ENCODE measurements at regions not wholly inside any gene's neighbourhood (a gene's known extent, or its start where the extent isn't known, plus 50 kb on each side); places are given as distances from the start of the nearest gene placed in this dataset.

DNA sequence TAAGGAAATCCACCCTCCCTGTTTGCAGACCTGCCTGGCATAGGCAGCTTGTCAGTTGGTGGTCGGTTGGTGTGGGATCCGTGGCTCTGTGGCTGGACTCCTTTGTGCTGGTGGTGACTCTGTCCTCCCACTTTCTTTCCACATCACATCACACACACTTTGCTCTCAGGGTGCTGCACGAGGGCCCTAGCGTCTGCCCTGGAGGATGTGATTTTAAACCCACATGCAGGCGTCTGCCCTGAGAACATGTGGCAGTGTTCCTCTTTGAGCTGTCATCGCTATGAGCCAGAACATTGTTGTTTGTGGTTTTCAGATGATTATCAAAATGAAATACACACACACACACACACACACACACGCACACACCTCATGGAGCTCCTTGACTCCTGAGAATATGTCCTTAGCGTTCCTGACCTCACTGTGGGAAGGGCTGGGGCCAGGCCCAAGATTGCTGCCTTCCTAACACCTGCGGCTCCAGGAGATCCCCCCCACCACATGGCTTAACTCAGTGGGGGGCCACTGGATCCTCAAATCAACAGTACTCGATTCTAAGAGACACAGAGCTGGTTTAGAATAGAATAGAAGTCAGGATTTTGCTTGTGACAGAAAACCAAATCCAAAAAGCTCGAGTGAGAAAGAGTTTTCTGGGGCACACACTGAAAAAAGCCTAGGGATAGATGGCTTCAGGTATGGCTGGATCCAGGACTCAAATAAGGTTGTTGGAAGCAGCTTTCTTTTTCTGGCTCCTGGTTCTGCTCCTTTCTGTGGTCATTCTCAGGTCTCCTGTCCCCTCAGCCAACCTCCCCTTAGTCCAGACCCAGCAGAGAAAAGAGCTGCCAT, 54.8 kb downstream of the RTP5 start:
- no peak for DNase-seq

- DNase-seq, result no peak
Observed at GRCh38 chr2:241924909-241925250, 55.4 kb downstream of the RTP5 start.

GRCh38 chr2:241925277-241925676, 55.7 kb downstream of the RTP5 start:
- no peak for DNase-seq

DNA sequence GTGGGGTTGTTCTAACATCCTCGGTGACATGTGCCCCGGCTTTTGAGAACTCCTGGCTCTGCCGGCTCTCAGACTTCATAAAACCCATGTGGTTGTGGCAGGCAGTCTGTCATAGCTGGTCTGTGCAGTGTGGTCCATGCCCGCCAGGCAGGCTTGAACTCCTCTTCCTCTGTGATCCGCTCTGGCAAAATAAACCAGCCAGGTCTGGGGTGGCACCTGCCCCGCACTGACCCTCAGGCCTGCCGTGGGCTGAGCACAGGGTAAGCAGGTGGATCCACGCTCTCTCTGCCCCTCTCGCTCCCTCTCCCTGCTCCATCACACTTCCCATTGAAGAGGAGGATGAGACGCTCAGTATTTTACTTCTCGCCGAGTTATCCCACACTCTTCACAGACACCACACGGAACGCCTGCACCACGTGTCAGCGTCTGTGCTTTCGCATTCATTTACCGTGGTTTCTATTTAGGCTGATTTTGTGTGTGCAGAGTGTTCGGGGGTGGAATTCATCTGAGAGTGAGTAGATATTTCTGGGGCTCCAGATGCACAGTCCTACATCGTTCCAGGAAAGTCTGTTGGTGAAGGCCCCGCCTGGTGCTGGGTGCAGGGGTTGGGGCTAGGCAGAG, 56.4 kb downstream of the RTP5 start:
- no peak for DNase-seq

DNA sequence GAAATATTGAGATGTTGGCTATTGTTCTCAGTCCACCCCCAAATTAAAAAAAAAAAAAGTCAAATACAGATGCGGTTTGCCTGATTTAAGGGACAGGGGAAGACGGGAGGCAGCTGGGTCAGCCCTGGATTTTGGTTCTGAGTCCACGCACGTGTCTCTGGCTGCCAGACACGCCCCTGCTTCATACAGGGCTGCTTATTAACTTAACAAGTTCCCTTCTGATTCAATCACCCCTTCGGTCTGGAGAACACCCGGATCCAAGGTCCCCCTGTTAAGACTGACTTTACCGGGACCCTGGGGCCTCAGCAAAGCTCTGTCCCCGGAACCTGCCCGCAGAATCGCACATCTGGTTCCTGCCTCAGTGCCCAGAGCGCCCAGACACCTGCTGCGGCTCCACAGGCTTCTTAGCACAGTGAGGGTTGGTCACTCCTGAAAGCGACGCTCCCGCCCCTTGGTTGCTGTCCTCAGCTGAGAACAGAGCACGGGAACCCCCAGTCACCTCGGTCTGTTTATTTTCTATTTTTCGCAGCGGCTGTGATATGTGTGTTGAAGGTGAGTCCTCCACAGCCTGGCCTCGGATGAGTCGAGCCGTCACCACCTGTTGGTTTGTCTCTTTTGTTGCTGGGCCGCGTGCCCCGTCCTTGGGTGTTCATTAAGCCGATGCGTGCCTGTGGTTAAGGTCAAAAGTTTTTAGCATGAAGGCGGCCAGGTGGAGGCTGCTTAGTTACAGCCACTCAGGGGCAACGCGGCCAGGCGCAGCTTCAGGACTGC, 57.2 kb downstream of the RTP5 start:
- no peak for DNase-seq

- DNase-seq, result no peak
Observed at GRCh38 chr2:241929551-241930490, 60.3 kb downstream of the RTP5 start.

GRCh38 chr2:241931084-241931975, 61.8 kb downstream of the RTP5 start:
- no peak for DNase-seq

GRCh38 chr2:241931976-241932898, 62.7 kb downstream of the RTP5 start:
- no peak for DNase-seq

DNA sequence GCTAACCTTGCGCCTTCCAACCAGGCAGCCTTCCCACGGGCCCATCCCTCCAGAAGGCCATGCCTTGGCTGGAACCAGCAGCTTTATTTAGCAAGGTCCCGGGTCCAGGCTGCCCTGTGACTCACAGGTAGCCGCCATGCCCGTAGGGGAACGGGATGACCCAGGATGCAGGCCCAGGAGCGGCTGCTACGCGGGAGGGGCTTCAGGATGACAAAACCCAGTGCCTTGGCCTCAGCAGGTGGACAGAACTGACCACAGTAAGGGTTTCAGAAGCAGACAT, 63.3 kb downstream of the RTP5 start:
- no peak for DNase-seq

- no peak for DNase-seq
Observed at GRCh38 chr2:241933179-241933911, 63.8 kb downstream of the RTP5 start.

- DNase-seq, result no peak
Observed at GRCh38 chr2:241935314-241935713, 65.8 kb downstream of the RTP5 start.

- no peak for DNase-seq
Observed at GRCh38 chr2:241935774-241936173, 66.2 kb downstream of the RTP5 start.

- no peak for DNase-seq
Observed at GRCh38 chr2:241936457-241937133, 67.1 kb downstream of the RTP5 start.

DNA sequence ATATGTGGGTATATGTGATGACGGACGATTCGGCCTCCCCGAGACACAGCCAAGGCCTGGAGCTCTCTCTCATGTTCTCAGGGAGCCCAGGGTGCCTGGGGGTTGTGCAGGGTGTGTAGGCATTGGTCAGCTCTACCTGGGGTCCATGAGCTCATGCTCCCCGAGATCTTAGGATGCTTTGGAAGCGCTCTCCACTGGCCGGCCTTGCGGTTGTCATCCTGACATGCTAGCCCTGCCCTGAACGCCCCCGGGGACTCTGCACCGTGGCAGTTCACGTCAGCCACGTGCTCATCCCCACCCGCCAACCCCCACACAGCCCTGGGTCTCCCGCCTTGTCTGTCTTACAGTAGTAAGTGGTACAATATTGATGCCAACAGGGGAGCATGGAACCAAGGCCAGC, 67.8 kb downstream of the RTP5 start:
- DNase-seq, result no peak

DNA sequence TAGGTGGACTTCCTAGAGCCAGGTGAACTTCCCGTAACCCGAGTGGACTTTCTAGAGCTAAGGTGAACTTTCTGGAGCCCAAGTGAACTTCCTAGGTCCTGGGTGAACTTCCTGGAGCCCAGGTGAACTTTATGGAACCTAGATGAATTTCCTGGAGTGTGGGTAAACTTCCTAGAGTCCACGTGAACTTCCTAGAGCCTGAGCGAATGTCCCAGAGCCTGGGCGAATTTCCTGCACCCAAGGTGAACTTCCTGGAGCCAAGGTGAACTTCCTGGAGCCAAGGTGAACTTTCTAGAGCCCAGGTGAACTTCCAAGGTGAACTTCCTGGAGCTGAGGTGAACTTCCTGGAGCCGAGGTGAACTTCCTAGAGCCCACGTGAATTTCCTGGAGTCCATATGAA, 70.0 kb downstream of the RTP5 start:
- no peak for DNase-seq

- no peak for DNase-seq
Observed at GRCh38 chr2:241940329-241940728, 70.8 kb downstream of the RTP5 start.

DNA sequence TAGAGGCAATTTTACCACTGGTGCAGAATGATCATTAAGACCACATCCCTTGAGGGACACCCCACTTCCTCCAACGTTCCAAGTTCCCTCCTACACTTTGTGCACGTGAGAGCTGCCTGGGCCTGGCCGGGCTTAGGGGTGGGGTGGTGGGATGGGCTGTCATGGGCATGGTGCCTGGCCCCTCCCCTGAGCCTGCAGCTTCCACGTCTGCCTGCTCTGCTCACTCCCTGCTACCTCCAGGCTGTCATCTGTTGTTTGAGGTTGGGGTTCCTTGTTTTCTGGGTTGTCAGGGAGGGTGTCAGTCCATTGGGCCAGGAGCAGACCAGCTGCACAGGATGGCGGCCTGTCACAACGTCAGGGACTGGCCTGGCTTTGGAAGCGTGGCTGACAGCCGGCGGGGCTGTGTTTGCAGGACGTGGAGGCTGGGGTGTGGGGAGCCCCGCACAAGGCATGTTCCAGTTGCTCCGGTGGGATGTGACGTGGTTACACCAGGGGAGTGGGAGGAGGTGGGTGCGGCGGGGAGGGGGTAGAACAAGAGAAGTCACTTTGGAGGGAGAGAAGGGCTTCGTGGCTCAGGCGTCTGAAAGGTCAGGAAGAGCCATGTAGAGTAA, 72.3 kb downstream of the RTP5 start:
- no peak for DNase-seq

GRCh38 chr2:241942416-241943208, 73.1 kb downstream of the RTP5 start:
- no peak for DNase-seq

Data from NCI-H187 treated with DMSO at 0.1 percent for 48 hours (cell line).